H1 (cell line): ENCODE measurements at regions not wholly inside any gene's neighbourhood (a gene's known extent, or its start where the extent isn't known, plus 50 kb on each side); places are given as distances from the start of the nearest gene placed in this dataset.
"Not testable (repeated sequence)": the region's sequence is repeated elsewhere in the genome, so short reads cannot be mapped to it uniquely, and the experiment has no call there.

Experiments used
- CTCF ChIA-PET: fragments of 300-600 bp; sonication (Branson Sonifier 250); formaldehyde crosslinking; loops from one replicate; lab custom pipeline; 2021; ENCODE audit not compliant: partially characterized antibody; lab: Charles Lee
- POLR2A ChIA-PET: fragments of 300-600 bp; sonication (Branson Sonifier 250); formaldehyde crosslinking; loops from one replicate; lab custom pipeline; 2021; ENCODE audit warnings: inconsistent platforms; ENCODE audit not compliant: partially characterized antibody; lab: Charles Lee
- DNase-seq, 2 experiments: peaks; one replicate each; pipeline versions ENCODE4 v3.0.0 to v3.0.0-alpha.2; 2010 to 2022; ENCODE audit warnings: low spot score in 2 of 2, low read depth in 1 of 2, mixed read lengths in 1 of 2
- FAIRE-seq: peaks from 2 replicates; lab custom pipeline; 2011; peaks lifted over from hg19 to GRCh38; lab: Jason Lieb, UNC
- H2AFZ ChIP-seq: 2 replicates; pipeline ENCODE4 v1.8.1; 2012; ENCODE audit warnings: low read length, inconsistent platforms
- H2AK5ac ChIP-seq: 2 replicates; pipeline ENCODE4 v1.6.1; 2013; ENCODE audit warnings: low read depth, low read length
- H2BK120ac ChIP-seq: replicated peaks from 2 replicates; pipeline ENCODE3; 2013; ENCODE audit warnings: low read depth, low read length, inconsistent platforms
- H2BK12ac ChIP-seq: 2 replicates; pipeline ENCODE4 v1.6.1; 2013; ENCODE audit warnings: low read depth, low read length
- H2BK15ac ChIP-seq: 2 replicates; pipeline ENCODE4 v1.6.1; 2013; ENCODE audit warnings: low read length
- H2BK20ac ChIP-seq: 2 replicates; pipeline ENCODE4 v1.6.1; 2013; ENCODE audit warnings: low read length
- H2BK5ac ChIP-seq: 2 replicates; pipeline ENCODE4 v1.6.1; 2013; ENCODE audit warnings: low read depth, low read length
- H3K14ac ChIP-seq: 2 replicates; pipeline ENCODE4 v1.6.1; 2013; ENCODE audit warnings: inconsistent platforms; ENCODE audit not compliant: insufficient read length
- H3K18ac ChIP-seq: 2 replicates; pipeline ENCODE4 v1.6.1; 2013; ENCODE audit warnings: low read length; ENCODE audit errors: extremely low read depth
- H3K23ac ChIP-seq: 2 replicates; pipeline ENCODE4 v1.6.1; 2013; ENCODE audit warnings: inconsistent platforms; ENCODE audit not compliant: insufficient read length
- H3K23me2 ChIP-seq: 2 replicates; pipeline ENCODE4 v1.6.1; 2013; ENCODE audit warnings: low read depth, low read length
- H3K27ac ChIP-seq: 2 replicates; pipeline ENCODE4 v1.6.1; 2011; ENCODE audit warnings: low read depth, low read length, inconsistent platforms
- H3K27me3 ChIP-seq, 4 experiments: replicated peaks in 1 of 4; 1 replicate in 1 of 4; 2 replicates in 3 of 4; pipeline versions ENCODE4 v1.6.1 to v1.8.1; 2011 to 2013; ENCODE audit warnings: low read length in 3 of 4, mild to moderate bottlenecking in 3 of 4, inconsistent platforms in 2 of 4, mixed read lengths in 2 of 4, moderate library complexity in 1 of 4; ENCODE audit not compliant: control insufficient read depth in 3 of 4, insufficient read depth in 3 of 4; ENCODE audit errors: extremely low read depth in 1 of 4
- H3K36me3 ChIP-seq, 4 experiments: 2 replicates each; pipeline versions ENCODE4 v1.6.1 to v1.8.1; 2011 to 2013; ENCODE audit warnings: mild to moderate bottlenecking in 4 of 4, low read length in 3 of 4, moderate library complexity in 2 of 4, control low read depth in 1 of 4, inconsistent platforms in 1 of 4; ENCODE audit not compliant: insufficient read depth in 4 of 4, control insufficient read depth in 2 of 4
- H3K4ac ChIP-seq: replicated peaks from 2 replicates; pipeline ENCODE3; 2013; ENCODE audit warnings: low read length, low read depth, mixed read lengths, inconsistent platforms; ENCODE audit not compliant: insufficient read length
- H3K4me1 ChIP-seq, 4 experiments: replicated peaks in 1 of 4; 1 replicate in 1 of 4; 2 replicates in 3 of 4; pipeline versions ENCODE4 v1.6.1 to v1.8.1; 2011 to 2013; ENCODE audit warnings: low read length in 3 of 4, inconsistent platforms in 2 of 4, mixed read lengths in 1 of 4; ENCODE audit not compliant: insufficient read depth in 4 of 4, control insufficient read depth in 3 of 4
- H3K4me2 ChIP-seq, 2 experiments: 2 replicates each; pipeline versions ENCODE4 v1.6.1 to v1.8.1; 2011 to 2013; ENCODE audit warnings: low read depth in 2 of 2, low read length in 2 of 2, control low read depth in 1 of 2, inconsistent platforms in 1 of 2, mild to moderate bottlenecking in 1 of 2; ENCODE audit not compliant: insufficient read depth in 1 of 2
- H3K4me3 ChIP-seq, 4 experiments: fragments of 200-600, 300-600 bp in 1 of 4; sonication (generic), shearing (Covaris generic), sonication (Bioruptor Twin) in 1 of 4; 2 replicates each; pipeline versions ENCODE4 v1.5.1 to v1.8.1; 2011 to 2016; ENCODE audit warnings: low read length in 4 of 4, low read depth in 3 of 4, control low read depth in 2 of 4, inconsistent platforms in 2 of 4, mild to moderate bottlenecking in 2 of 4, mixed read lengths in 1 of 4, moderate library complexity in 1 of 4; ENCODE audit not compliant: insufficient read depth in 2 of 4; ENCODE audit errors: extremely low read depth in 1 of 4
- H3K56ac ChIP-seq: replicated peaks from 2 replicates; pipeline ENCODE3; 2013; ENCODE audit warnings: low read depth, mild to moderate bottlenecking, mixed read lengths, low read length, inconsistent platforms; ENCODE audit not compliant: insufficient read length
- H3K79me1 ChIP-seq: 2 replicates; pipeline ENCODE4 v1.6.1; 2013; ENCODE audit warnings: low read depth, low read length, control low read depth
- H3K79me2 ChIP-seq, 2 experiments: 2 replicates each; pipeline versions ENCODE4 v1.6.1 to v1.8.1; 2012 to 2013; ENCODE audit warnings: low read length in 2 of 2, mild to moderate bottlenecking in 2 of 2, inconsistent platforms in 1 of 2; ENCODE audit not compliant: insufficient read depth in 2 of 2, control insufficient read depth in 1 of 2
- H3K9ac ChIP-seq, 4 experiments: replicated peaks in 1 of 4; 1 replicate in 1 of 4; 2 replicates in 3 of 4; pipeline versions ENCODE4 v1.6.1 to v1.8.1; 2011 to 2013; ENCODE audit warnings: low read depth in 3 of 4, low read length in 3 of 4, control low read depth in 2 of 4, mild to moderate bottlenecking in 2 of 4, moderate library complexity in 2 of 4, inconsistent platforms in 1 of 4; ENCODE audit errors: extremely low read depth in 1 of 4
- H3K9me3 ChIP-seq, 2 experiments: 2 replicates each; pipeline versions ENCODE4 v1.6.1 to v1.8.1; 2012 to 2013; ENCODE audit warnings: mild to moderate bottlenecking in 2 of 2, moderate library complexity in 2 of 2, control low read depth in 1 of 2, inconsistent platforms in 1 of 2, low read depth in 1 of 2, low read length in 1 of 2, mixed read lengths in 1 of 2; ENCODE audit not compliant: insufficient read depth in 2 of 2
- H4K20me1 ChIP-seq, 2 experiments: replicated peaks in 1 of 2; 2 replicates each; pipeline versions ENCODE3 to v1.8.1; 2011 to 2013; ENCODE audit warnings: inconsistent platforms in 2 of 2, low read length in 2 of 2, mild to moderate bottlenecking in 1 of 2; ENCODE audit not compliant: insufficient read depth in 2 of 2, control insufficient read depth in 1 of 2
- H4K5ac ChIP-seq: 2 replicates; pipeline ENCODE4 v1.6.1; 2013; ENCODE audit warnings: low read length, low read depth, mixed read lengths, inconsistent platforms; ENCODE audit not compliant: insufficient read length
- H4K8ac ChIP-seq: 2 replicates; pipeline ENCODE4 v1.8.0; 2013; ENCODE audit warnings: mild to moderate bottlenecking, moderate library complexity, low read length, inconsistent platforms; ENCODE audit not compliant: insufficient read depth; ENCODE audit errors: extremely low read depth
- H4K91ac ChIP-seq: replicated peaks from 2 replicates; pipeline ENCODE3; 2013; ENCODE audit warnings: low read length, mixed read lengths, inconsistent platforms; ENCODE audit not compliant: insufficient read length
- WGBS, 2 experiments: shearing (Covaris generic) in 1 of 2; methylation state at CpG; one replicate each; pipeline versions ENCODE4 v1.1.6 to v1.1.7; 2013 to 2015; ENCODE audit warnings: low lambda C conversion rate in 2 of 2, mixed read lengths in 2 of 2, inconsistent platforms in 1 of 2, low coverage in 1 of 2, missing lambda C conversion rate in 1 of 2; ENCODE audit not compliant: insufficient replicate concordance in 2 of 2, insufficient coverage in 1 of 2, insufficient read length in 1 of 2; ENCODE audit errors: extremely low coverage in 1 of 2, missing lambda C conversion rate in 1 of 2; 5-methylcytosine and 5-hydroxymethylcytosine counted together

DNA sequence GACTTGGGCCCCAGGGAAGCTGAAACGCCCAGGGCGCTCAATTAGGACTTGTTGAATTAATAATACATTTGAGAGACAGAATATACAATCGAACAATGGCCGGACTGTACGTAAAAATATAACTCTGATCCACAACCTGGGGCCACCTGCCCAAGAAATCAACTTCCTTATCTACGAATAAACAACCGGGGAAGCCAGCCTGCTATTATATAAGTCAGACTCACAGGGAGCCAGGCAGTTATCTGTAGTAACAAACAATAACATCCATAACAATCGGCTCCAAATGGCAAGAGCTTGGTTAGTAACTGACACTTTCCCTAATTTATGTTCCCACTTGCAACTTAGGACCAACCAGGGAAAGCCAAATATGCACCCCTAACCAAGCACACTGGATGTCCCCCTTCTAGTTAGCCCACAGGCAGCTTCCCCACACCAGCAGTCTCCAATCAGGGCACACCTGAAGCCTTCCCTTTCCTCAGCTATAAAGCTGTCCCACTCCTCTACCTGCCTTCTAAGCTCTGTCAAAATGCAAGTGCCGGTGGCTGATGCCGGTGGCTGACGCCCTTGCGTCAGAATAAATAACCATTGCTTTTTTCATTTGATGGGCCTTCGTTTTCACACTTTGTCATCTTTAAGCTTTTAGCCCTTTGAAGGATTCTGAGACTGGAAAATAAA, 135.2 kb downstream of the FAM72B start:
- 17% methylated on average over 7 of the region's 13 CpGs; no CpG with 5 or more reads in 1 of the 2 experiments for WGBS, 2 experiments

DNA sequence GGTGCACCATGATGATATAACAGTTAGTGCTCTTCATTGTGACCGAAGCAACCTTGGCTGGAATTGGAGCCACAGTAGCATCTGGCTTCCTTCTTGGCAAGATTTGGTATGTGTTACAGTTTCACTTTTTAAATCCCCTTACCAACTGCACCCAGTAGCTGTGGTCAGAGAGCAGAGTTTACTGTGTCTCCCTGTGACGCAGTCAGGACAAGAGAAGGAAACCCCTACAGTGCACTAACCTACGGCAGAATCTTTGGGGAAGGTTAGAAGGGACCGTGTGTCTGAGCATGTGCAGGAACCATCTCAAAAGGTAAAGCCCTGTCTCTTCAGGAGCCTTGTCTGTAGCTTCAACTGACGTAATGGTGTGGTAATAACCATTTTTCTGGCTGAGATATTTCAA, 134.0 kb downstream of the FAM72B start:
- H4K91ac ChIP-seq, H3K79me1 ChIP-seq, H2AFZ ChIP-seq, DNase-seq, FAIRE-seq, H3K18ac ChIP-seq, H3K27me3 ChIP-seq, POLR2A ChIA-PET, H3K9ac ChIP-seq, H2AK5ac ChIP-seq, H3K36me3 ChIP-seq, H2BK15ac ChIP-seq, H3K23me2 ChIP-seq, H3K4me2 ChIP-seq, H2BK20ac ChIP-seq, H2BK120ac ChIP-seq, H4K8ac ChIP-seq, CTCF ChIA-PET, H4K20me1 ChIP-seq, H3K23ac ChIP-seq, H3K79me2 ChIP-seq, H3K9me3 ChIP-seq, H3K4ac ChIP-seq, H3K4me3 ChIP-seq, H3K14ac ChIP-seq, H3K27ac ChIP-seq, H2BK5ac ChIP-seq, H3K4me1 ChIP-seq, H2BK12ac ChIP-seq, H3K56ac ChIP-seq, H4K5ac ChIP-seq: not testable (repeated sequence)
- 78% methylated on average over 5 of the region's 5 CpGs; no CpG with 5 or more reads in 1 of the 2 experiments for WGBS, 2 experiments

More for the DNA sequence above, 135.2 kb downstream of the FAM72B start:
- H3K23ac ChIP-seq, H3K9ac ChIP-seq, H3K14ac ChIP-seq, H3K9me3 ChIP-seq, H3K36me3 ChIP-seq, H4K20me1 ChIP-seq, POLR2A ChIA-PET, H3K18ac ChIP-seq, H3K23me2 ChIP-seq, H2BK120ac ChIP-seq, H2BK15ac ChIP-seq, CTCF ChIA-PET, H3K4me1 ChIP-seq, H3K27ac ChIP-seq, H2BK5ac ChIP-seq, H3K79me1 ChIP-seq, H4K8ac ChIP-seq, H3K56ac ChIP-seq, H2BK20ac ChIP-seq, H3K27me3 ChIP-seq, DNase-seq, H4K91ac ChIP-seq, H2BK12ac ChIP-seq, H2AFZ ChIP-seq, H3K4me3 ChIP-seq, H4K5ac ChIP-seq, H3K4ac ChIP-seq, FAIRE-seq, H3K79me2 ChIP-seq, H2AK5ac ChIP-seq: not testable (repeated sequence)
- peak overlapping the region in 1 of 2 experiments; percentile 61; a peak in 1 of 4 replicates for H3K4me2 ChIP-seq
